PC-9 (cell line): ENCODE measurements at regions not wholly inside any gene's neighbourhood (a gene's known extent, or its start where the extent isn't known, plus 50 kb on each side); places are given as distances from the start of the nearest gene placed in this dataset.

Experiments
- BruUV-seq: library from RNA; stranded (reverse); fragments of 400-500 nt; replicated peaks from 2 replicates; lab custom pipeline; 2021; lab: Mats Ljungman, UMichigan
- CTCF ChIA-PET: fragments of 300-600 bp; sonication (Branson Sonifier 250); formaldehyde crosslinking; loops from one replicate; lab custom pipeline; 2022; ENCODE audit warnings: antibody characterized with exemption; lab: Charles Lee
- POLR2A ChIA-PET: fragments of 300-600 bp; sonication (Branson Sonifier 250); formaldehyde crosslinking; loops from one replicate; lab custom pipeline; 2022; ENCODE audit warnings: antibody characterized with exemption; ENCODE audit not compliant: unreplicated experiment; lab: Charles Lee
- DNase-seq, 2 experiments: peaks; one replicate each; pipeline versions ENCODE4 v3.0.0 to v3.0.0-alpha.2; 2015 to 2022; ENCODE audit warnings: mixed read lengths in 1 of 2
- H2AFZ ChIP-seq: fragments of 200-600 bp; sonication (generic); 2 replicates; pipeline ENCODE4 v1.8.1; 2017; ENCODE audit warnings: antibody characterized with exemption
- H3F3A ChIP-seq: fragments of 200-600 bp; sonication (generic); 2 replicates; pipeline ENCODE4 v1.8.1; 2017; ENCODE audit warnings: antibody characterized with exemption, mild to moderate bottlenecking, low read depth; ENCODE audit not compliant: insufficient read depth
- H3K27ac ChIP-seq: fragments of 200-600 bp; sonication (generic); 2 replicates; pipeline ENCODE4 v1.6.1; 2016; ENCODE audit warnings: mixed run types
- H3K27me3 ChIP-seq: fragments of 200-600 bp; sonication (generic); 2 replicates; pipeline ENCODE4 v1.6.1; 2016; ENCODE audit warnings: low read depth, mixed run types; ENCODE audit not compliant: insufficient read depth
- H3K36me3 ChIP-seq: fragments of 200-600 bp; sonication (generic); 2 replicates; pipeline ENCODE4 v1.6.1; 2016; ENCODE audit warnings: low read depth, mixed run types
- H3K4me1 ChIP-seq: fragments of 200-600 bp; sonication (generic); replicated peaks from 2 replicates; pipeline ENCODE4 v1.6.1; 2016; ENCODE audit warnings: mixed run types; ENCODE audit not compliant: insufficient read depth
- H3K4me2 ChIP-seq: fragments of 200-600 bp; sonication (generic); 2 replicates; pipeline ENCODE4 v1.6.1; 2017; ENCODE audit warnings: mixed run types
- H3K4me3 ChIP-seq: fragments of 200-600 bp; sonication (generic); 2 replicates; pipeline ENCODE4 v1.6.1; 2016; ENCODE audit warnings: mixed run types
- H3K79me2 ChIP-seq: fragments of 200-600 bp; sonication (generic); 2 replicates; pipeline ENCODE4 v1.6.1; 2017; ENCODE audit warnings: low read depth, mixed run types
- H3K9me2 ChIP-seq: fragments of 200-600 bp; sonication (generic); 2 replicates; pipeline ENCODE4 v1.8.1; 2017; ENCODE audit warnings: mild to moderate bottlenecking; ENCODE audit not compliant: insufficient read depth
- H3K9me3 ChIP-seq: fragments of 200-600 bp; sonication (generic); 2 replicates; pipeline ENCODE4 v1.8.1; 2016; ENCODE audit warnings: low read depth; ENCODE audit not compliant: insufficient read depth
- H4K20me1 ChIP-seq: fragments of 200-600 bp; sonication (generic); 2 replicates; pipeline ENCODE4 v1.8.1; 2017; ENCODE audit not compliant: insufficient read depth
- EZH2 ChIP-seq: fragments of 200-600 bp; sonication (generic); IDR thresholded peaks from 2 replicates; pipeline ENCODE4 v1.8.0; 2017; ENCODE audit warnings: antibody characterized with exemption, low read depth
- intact Hi-C: fragments of 100-400 bp; cut with micrococcal nuclease; formaldehyde crosslinking; loops from one replicate; pipeline ENCODE4 v1.10.0; 2022; ENCODE audit not compliant: unreplicated experiment
- TF ChIP-seq, protein P1 (sequence below): fragments of 200-600 bp; sonication (generic); conservative IDR thresholded peaks from 2 replicates; pipeline ENCODE4 v1.6.1; 2017; ENCODE audit warnings: mixed run types, antibody characterized with exemption, mild to moderate bottlenecking, moderate library complexity

DNA sequence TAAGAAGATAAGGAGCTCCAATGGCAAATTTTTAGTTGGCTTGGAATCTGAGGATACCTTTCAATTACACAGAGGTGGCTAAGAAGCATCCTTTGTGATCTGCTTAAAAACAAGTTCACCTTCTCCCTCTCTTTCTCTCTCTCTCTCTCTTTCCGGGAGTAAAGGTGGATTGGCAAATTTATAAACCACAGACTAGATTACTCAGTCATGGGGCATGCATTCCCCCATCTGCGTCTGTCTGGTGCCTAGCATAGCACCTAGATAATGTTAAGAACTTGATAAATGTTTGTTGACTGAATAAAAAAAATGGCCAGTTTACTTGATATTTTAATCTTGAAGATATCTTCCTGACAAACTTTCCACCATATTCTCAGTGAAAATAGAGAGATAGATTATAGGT, 312.3 kb downstream of the CDC5L start:
- no peak for DNase-seq
- H3K79me2 ChIP-seq, result no peaks in the 10 kb centered on the region

DNA sequence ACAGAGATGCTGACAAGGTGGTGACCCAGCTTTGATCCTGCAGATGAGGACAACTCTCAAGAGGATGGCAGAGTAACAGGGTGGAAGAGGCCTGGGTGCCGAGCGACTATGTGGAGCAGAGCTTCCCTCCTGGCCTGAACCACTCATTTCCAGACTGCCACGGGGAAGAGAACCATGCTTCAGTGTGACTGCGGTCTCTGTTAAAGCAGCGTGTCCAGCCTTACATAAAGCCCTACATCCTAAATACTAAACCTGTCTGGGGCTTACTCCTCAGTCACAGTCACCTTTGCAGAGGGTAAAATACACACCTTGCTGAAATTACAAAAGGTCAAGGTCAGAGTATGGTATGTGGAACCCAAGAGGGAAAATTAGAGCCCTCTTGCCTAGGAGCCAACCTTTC, 312.9 kb downstream of the CDC5L start:
- Histone ChIP-seq H3K27ac (no peak overlapping the region), H3K4me2 (no peak overlapping the region), H3K9me3 (no peaks in the 10 kb centered on the region), H3K4me1 (no peaks in the 10 kb centered on the region), H3F3A (no peaks in the 10 kb centered on the region), H2AFZ (no peak overlapping the region), H4K20me1 (no peaks in the 10 kb centered on the region), H3K79me2 (no peaks in the 10 kb centered on the region), H3K9me2 (no peaks in the 10 kb centered on the region), H3K4me3 (no peak overlapping the region), H3K36me3 (no peaks in the 10 kb centered on the region), H3K27me3 (no peaks in the 10 kb centered on the region)
- BruUV-seq, result no TSS peak
- intact Hi-C loops, result no loop called here
- ChIA-PET CTCF (no interaction called here), POLR2A (no interaction called here)
- DNase-seq, result no peak
- no peak for TF ChIP-seq EZH2
- TF ChIP-seq, protein P1, sequence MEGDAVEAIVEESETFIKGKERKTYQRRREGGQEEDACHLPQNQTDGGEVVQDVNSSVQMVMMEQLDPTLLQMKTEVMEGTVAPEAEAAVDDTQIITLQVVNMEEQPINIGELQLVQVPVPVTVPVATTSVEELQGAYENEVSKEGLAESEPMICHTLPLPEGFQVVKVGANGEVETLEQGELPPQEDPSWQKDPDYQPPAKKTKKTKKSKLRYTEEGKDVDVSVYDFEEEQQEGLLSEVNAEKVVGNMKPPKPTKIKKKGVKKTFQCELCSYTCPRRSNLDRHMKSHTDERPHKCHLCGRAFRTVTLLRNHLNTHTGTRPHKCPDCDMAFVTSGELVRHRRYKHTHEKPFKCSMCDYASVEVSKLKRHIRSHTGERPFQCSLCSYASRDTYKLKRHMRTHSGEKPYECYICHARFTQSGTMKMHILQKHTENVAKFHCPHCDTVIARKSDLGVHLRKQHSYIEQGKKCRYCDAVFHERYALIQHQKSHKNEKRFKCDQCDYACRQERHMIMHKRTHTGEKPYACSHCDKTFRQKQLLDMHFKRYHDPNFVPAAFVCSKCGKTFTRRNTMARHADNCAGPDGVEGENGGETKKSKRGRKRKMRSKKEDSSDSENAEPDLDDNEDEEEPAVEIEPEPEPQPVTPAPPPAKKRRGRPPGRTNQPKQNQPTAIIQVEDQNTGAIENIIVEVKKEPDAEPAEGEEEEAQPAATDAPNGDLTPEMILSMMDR, result no peak

More for the DNA sequence above, 312.3 kb downstream of the CDC5L start:
- ChIA-PET POLR2A (interaction anchor here (0.6 kb wide), 1 partner anchor 1482 kb away, joined by 3 read pairs; no protein-coding TSS in a partner anchor), CTCF (no interaction called here)
- no TSS peak for BruUV-seq
- Histone ChIP-seq H3K27ac (no peak overlapping the region), H3F3A (no peaks in the 10 kb centered on the region), H3K36me3 (no peaks in the 10 kb centered on the region), H3K9me3 (no peaks in the 10 kb centered on the region), H2AFZ (no peak overlapping the region), H3K4me2 (no peak overlapping the region), H3K27me3 (no peaks in the 10 kb centered on the region), H4K20me1 (no peaks in the 10 kb centered on the region), H3K9me2 (no peaks in the 10 kb centered on the region), H3K4me1 (no peaks in the 10 kb centered on the region), H3K4me3 (no peak overlapping the region)
- intact Hi-C loops, result no loop called here
- TF ChIP-seq, protein P1, result no peak
- no peak for TF ChIP-seq EZH2

DNA sequence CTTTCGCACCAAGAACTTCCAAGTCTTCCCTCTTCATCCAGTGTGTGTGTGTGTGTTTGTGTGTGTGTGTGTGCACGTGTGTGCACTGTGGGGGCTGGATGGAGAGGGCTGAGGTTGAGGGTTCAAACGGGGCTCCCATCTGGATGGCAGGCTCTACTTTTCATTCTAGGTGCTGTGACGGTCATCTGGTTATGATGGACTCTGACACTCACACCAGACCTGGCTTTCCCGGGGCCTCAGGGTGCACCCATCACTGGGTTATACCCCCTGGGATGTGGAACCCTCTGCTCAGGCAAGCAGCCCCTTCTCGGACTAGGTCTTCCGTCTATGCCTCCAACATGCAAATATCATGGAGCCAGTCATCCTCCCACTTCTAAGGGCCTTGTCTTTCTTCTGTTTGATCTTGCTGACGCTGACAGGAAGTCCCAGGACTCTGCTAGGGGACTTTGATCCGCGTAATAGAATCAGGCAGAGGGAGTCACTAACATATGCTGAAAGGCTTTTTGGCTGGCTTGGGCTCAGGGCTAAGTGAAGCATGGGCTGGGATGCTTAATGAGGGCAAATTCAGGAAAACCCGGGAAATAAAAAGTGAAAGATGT, 313.6 kb downstream of the CDC5L start:
- Histone ChIP-seq H3K27me3 (no peaks in the 10 kb centered on the region), H2AFZ (no peak overlapping the region), H3K27ac (no peak overlapping the region), H4K20me1 (no peaks in the 10 kb centered on the region), H3K79me2 (no peaks in the 10 kb centered on the region), H3K4me1 (no peaks in the 10 kb centered on the region), H3K4me3 (no peak overlapping the region), H3F3A (no peaks in the 10 kb centered on the region), H3K4me2 (no peak overlapping the region), H3K36me3 (no peaks in the 10 kb centered on the region), H3K9me2 (no peaks in the 10 kb centered on the region), H3K9me3 (no peaks in the 10 kb centered on the region)
- TF ChIP-seq EZH2, result no peak
- TF ChIP-seq, protein P1, result no peak
- ChIA-PET CTCF (no interaction called here), POLR2A (no interaction called here)
- intact Hi-C loops, result no loop called here
- BruUV-seq, result no TSS peak
- DNase-seq, result no peak
